ENCODE measurements at regions not wholly inside any gene's neighbourhood (a gene's known extent, or its start where the extent isn't known, plus 50 kb on each side); places are given as distances from the start of the nearest gene placed in this dataset.

- no peak for DNase-seq (ENCODE audit: extremely low spot score)
- 75% methylated on average over 5 of the region's 5 CpGs for WGBS
- H3K36me3 ChIP-seq (ENCODE audit: insufficient read depth): no peaks in the 10 kb centered on the region
- H3K4me3 ChIP-seq (ENCODE audit: low read depth, low read length): no peak overlapping the region
- H3K27ac ChIP-seq (ENCODE audit: low read depth): no peak overlapping the region
- no peaks in the 10 kb centered on the region for H3K4me1 ChIP-seq (ENCODE audit: insufficient read depth)
Measured at GRCh38 chr4:187436251-187436650, 559.3 kb upstream of the ZFP42 start.

GRCh38 chr4:187444061-187444460, 551.5 kb upstream of the ZFP42 start:
- H3K4me1 ChIP-seq (ENCODE audit: insufficient read depth): no peaks in the 10 kb centered on the region
- H3K27ac ChIP-seq (ENCODE audit: low read depth): no peak overlapping the region
- WGBS: 90% methylated on average over 3 of the region's 3 CpGs
- no peak for DNase-seq (ENCODE audit: extremely low spot score)
- no peaks in the 10 kb centered on the region for H3K36me3 ChIP-seq (ENCODE audit: insufficient read depth)
- no peak overlapping the region for H3K4me3 ChIP-seq (ENCODE audit: low read depth, low read length)

- 65% methylated on average over 3 of the region's 3 CpGs for WGBS
- DNase-seq (ENCODE audit: extremely low spot score): no peak
Measured at GRCh38 chr4:187449702-187450101, 545.9 kb upstream of the ZFP42 start.

GRCh38 chr4:187451776-187452175, 543.8 kb upstream of the ZFP42 start:
- no peaks in the 10 kb centered on the region for H3K36me3 ChIP-seq (ENCODE audit: insufficient read depth)
- WGBS: 88% methylated on average over 8 of the region's 8 CpGs

More at GRCh38 chr4:187449702-187450101, 545.9 kb upstream of the ZFP42 start:
- Histone ChIP-seq H3K36me3 (ENCODE audit: insufficient read depth) (no peaks in the 10 kb centered on the region), H3K27ac (ENCODE audit: low read depth) (no peak overlapping the region), H3K4me1 (ENCODE audit: insufficient read depth) (no peaks in the 10 kb centered on the region), H3K4me3 (ENCODE audit: low read depth, low read length) (no peak overlapping the region)

GRCh38 chr4:187460016-187460415, 535.6 kb upstream of the ZFP42 start:
- DNase-seq (ENCODE audit: extremely low spot score): no peak
- H3K36me3 ChIP-seq (ENCODE audit: insufficient read depth): no peaks in the 10 kb centered on the region
- H3K4me3 ChIP-seq (ENCODE audit: low read depth, low read length): no peak overlapping the region
- WGBS: 76% methylated on average over 3 of the region's 3 CpGs
- H3K4me1 ChIP-seq (ENCODE audit: insufficient read depth): no peaks in the 10 kb centered on the region
- H3K27ac ChIP-seq (ENCODE audit: low read depth): no peak overlapping the region

More at GRCh38 chr4:187451776-187452175, 543.8 kb upstream of the ZFP42 start:
- no peak for DNase-seq (ENCODE audit: extremely low spot score)
- Histone ChIP-seq H3K27ac (ENCODE audit: low read depth) (no peak overlapping the region), H3K4me3 (ENCODE audit: low read depth, low read length) (no peak overlapping the region), H3K4me1 (ENCODE audit: insufficient read depth) (no peaks in the 10 kb centered on the region)

- DNase-seq (ENCODE audit: extremely low spot score): no peak
- no peak overlapping the region for H3K27ac ChIP-seq (ENCODE audit: low read depth)
- H3K36me3 ChIP-seq (ENCODE audit: insufficient read depth): no peaks in the 10 kb centered on the region
- no peak overlapping the region for H3K4me3 ChIP-seq (ENCODE audit: low read depth, low read length)
- no peaks in the 10 kb centered on the region for H3K4me1 ChIP-seq (ENCODE audit: insufficient read depth)
Measured at GRCh38 chr4:187464573-187464972, 531.0 kb upstream of the ZFP42 start.

GRCh38 chr4:187467224-187467623, 528.3 kb upstream of the ZFP42 start:
- Histone ChIP-seq H3K4me3 (ENCODE audit: low read depth, low read length) (no peak overlapping the region), H3K27ac (ENCODE audit: low read depth) (no peak overlapping the region), H3K36me3 (ENCODE audit: insufficient read depth) (no peaks in the 10 kb centered on the region), H3K4me1 (ENCODE audit: insufficient read depth) (no peaks in the 10 kb centered on the region)
- DNase-seq (ENCODE audit: extremely low spot score): no peak
- 96% methylated on average over 2 of the region's 2 CpGs for WGBS

GRCh38 chr4:187469627-187470026, 525.9 kb upstream of the ZFP42 start:
- Histone ChIP-seq H3K27ac (ENCODE audit: low read depth) (no peak overlapping the region), H3K4me1 (ENCODE audit: insufficient read depth) (no peaks in the 10 kb centered on the region), H3K4me3 (ENCODE audit: low read depth, low read length) (no peak overlapping the region), H3K36me3 (ENCODE audit: insufficient read depth) (no peaks in the 10 kb centered on the region)
- WGBS: 28% methylated on average over 2 of the region's 2 CpGs
- DNase-seq (ENCODE audit: extremely low spot score): no peak

GRCh38 chr4:187470061-187470460, 525.5 kb upstream of the ZFP42 start:
- 84% methylated on average over 3 of the region's 3 CpGs for WGBS
- DNase-seq (ENCODE audit: extremely low spot score): no peak
- no peaks in the 10 kb centered on the region for H3K4me1 ChIP-seq (ENCODE audit: insufficient read depth)
- no peaks in the 10 kb centered on the region for H3K36me3 ChIP-seq (ENCODE audit: insufficient read depth)
- H3K4me3 ChIP-seq (ENCODE audit: low read depth, low read length): no peak overlapping the region
- no peak overlapping the region for H3K27ac ChIP-seq (ENCODE audit: low read depth)

GRCh38 chr4:187474238-187474637, 521.3 kb upstream of the ZFP42 start:
- 85% methylated on average over 9 of the region's 9 CpGs for WGBS
- no peak overlapping the region for H3K4me3 ChIP-seq (ENCODE audit: low read depth, low read length)
- no peak for DNase-seq (ENCODE audit: extremely low spot score)
- no peak overlapping the region for H3K27ac ChIP-seq (ENCODE audit: low read depth)
- no peaks in the 10 kb centered on the region for H3K36me3 ChIP-seq (ENCODE audit: insufficient read depth)
- H3K4me1 ChIP-seq (ENCODE audit: insufficient read depth): no peaks in the 10 kb centered on the region

- no peaks in the 10 kb centered on the region for H3K4me1 ChIP-seq (ENCODE audit: insufficient read depth)
- WGBS: 96% methylated on average over 2 of the region's 2 CpGs
- no peaks in the 10 kb centered on the region for H3K36me3 ChIP-seq (ENCODE audit: insufficient read depth)
- H3K27ac ChIP-seq (ENCODE audit: low read depth): no peak overlapping the region
- no peak overlapping the region for H3K4me3 ChIP-seq (ENCODE audit: low read depth, low read length)
- no peak for DNase-seq (ENCODE audit: extremely low spot score)
Measured at GRCh38 chr4:187475901-187476300, 519.7 kb upstream of the ZFP42 start.

- H3K4me3 ChIP-seq (ENCODE audit: low read depth, low read length): no peak overlapping the region
- DNase-seq (ENCODE audit: extremely low spot score): no peak
- H3K36me3 ChIP-seq (ENCODE audit: insufficient read depth): no peaks in the 10 kb centered on the region
- WGBS: 72% methylated on average over 6 of the region's 6 CpGs
- H3K27ac ChIP-seq (ENCODE audit: low read depth): no peak overlapping the region
- H3K4me1 ChIP-seq (ENCODE audit: insufficient read depth): no peaks in the 10 kb centered on the region
Measured at GRCh38 chr4:187477224-187477623, 518.3 kb upstream of the ZFP42 start.

- Histone ChIP-seq H3K36me3 (ENCODE audit: insufficient read depth) (no peaks in the 10 kb centered on the region), H3K4me1 (ENCODE audit: insufficient read depth) (no peaks in the 10 kb centered on the region)
- DNase-seq (ENCODE audit: extremely low spot score): no peak
Measured at GRCh38 chr4:187478292-187479140, 517.1 kb upstream of the ZFP42 start.

GRCh38 chr4:187479511-187479910, 516.1 kb upstream of the ZFP42 start:
- no peak for DNase-seq (ENCODE audit: extremely low spot score)
- H3K4me1 ChIP-seq (ENCODE audit: insufficient read depth): no peaks in the 10 kb centered on the region
- H3K27ac ChIP-seq (ENCODE audit: low read depth): no peak overlapping the region
- WGBS: 67% methylated on average over 6 of the region's 6 CpGs
- no peak overlapping the region for H3K4me3 ChIP-seq (ENCODE audit: low read depth, low read length)
- H3K36me3 ChIP-seq (ENCODE audit: insufficient read depth): no peaks in the 10 kb centered on the region

More at GRCh38 chr4:187478292-187479140, 517.1 kb upstream of the ZFP42 start:
- no peak overlapping the region for H3K27ac ChIP-seq (ENCODE audit: low read depth)
- no peak overlapping the region for H3K4me3 ChIP-seq (ENCODE audit: low read depth, low read length)
- WGBS: 31% methylated on average over 18 of the region's 18 CpGs

All from urinary bladder (tissue), 3 donors.